Activated naive CD4-positive, alpha-beta T cell treated with anti-CD3 and anti-CD28 coated beads, Interleukin-2, amount 50 U/mL, for 24 hours (primary cell): ENCODE measurements at regions not wholly inside any gene's neighbourhood (a gene's known extent, or its start where the extent isn't known, plus 50 kb on each side); places are given as distances from the start of the nearest gene placed in this dataset.

Source experiments
- H3K27ac Mint-ChIP-seq: one replicate; pipeline ENCODE4 v1.8.0; 2021; ENCODE audit warnings: mild to moderate bottlenecking, mixed read lengths
- H3K27me3 Mint-ChIP-seq: one replicate; pipeline ENCODE4 v1.8.0; 2021; ENCODE audit warnings: mixed read lengths
- H3K36me3 Mint-ChIP-seq: one replicate; pipeline ENCODE4 v1.8.0; 2021; ENCODE audit warnings: mixed read lengths
- H3K4me1 Mint-ChIP-seq: one replicate; pipeline ENCODE4 v1.8.0; 2021; ENCODE audit warnings: mixed read lengths
- H3K4me3 Mint-ChIP-seq: one replicate; pipeline ENCODE4 v1.8.0; 2021; ENCODE audit warnings: mild to moderate bottlenecking, mixed read lengths
- H3K9me3 Mint-ChIP-seq: one replicate; pipeline ENCODE4 v1.8.0; 2021; ENCODE audit warnings: mixed read lengths

DNA sequence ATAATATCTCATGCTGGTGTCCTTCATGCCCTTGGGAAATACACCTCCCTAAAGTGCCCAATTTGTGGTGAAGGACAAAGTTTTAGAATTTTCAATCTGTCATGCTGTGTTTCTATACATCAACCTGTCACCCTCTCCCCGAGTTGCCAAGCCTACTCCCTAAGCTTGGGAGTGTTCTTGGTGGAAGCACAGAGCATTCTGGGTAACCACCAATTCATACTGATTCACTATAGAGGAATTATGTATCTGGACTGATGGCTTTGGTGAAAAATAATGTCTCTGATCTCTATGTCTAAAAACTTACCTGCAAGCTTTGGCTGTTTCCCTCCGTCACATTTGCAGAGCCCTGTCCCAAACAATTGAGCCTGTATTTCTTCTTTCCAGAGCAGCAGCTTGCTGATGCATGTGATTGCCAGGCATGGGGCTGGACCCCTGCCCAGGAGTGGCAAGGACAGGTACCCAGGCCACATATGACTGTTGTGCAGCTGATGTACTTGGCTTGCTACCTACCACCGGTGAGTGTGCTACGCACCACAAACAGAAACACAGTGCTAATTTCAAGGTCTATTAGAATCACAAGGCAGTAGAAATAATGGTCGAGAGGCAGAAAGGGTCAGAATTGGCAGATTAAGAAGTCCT lies 202.8 kb upstream of the CITED2 start:
- peaks cover 14% of the 10 kb centered on the region for H3K4me1 Mint-ChIP-seq
- peaks cover 1% of the 10 kb centered on the region for H3K27me3 Mint-ChIP-seq
- no peaks in the 10 kb centered on the region for H3K36me3 Mint-ChIP-seq

DNA sequence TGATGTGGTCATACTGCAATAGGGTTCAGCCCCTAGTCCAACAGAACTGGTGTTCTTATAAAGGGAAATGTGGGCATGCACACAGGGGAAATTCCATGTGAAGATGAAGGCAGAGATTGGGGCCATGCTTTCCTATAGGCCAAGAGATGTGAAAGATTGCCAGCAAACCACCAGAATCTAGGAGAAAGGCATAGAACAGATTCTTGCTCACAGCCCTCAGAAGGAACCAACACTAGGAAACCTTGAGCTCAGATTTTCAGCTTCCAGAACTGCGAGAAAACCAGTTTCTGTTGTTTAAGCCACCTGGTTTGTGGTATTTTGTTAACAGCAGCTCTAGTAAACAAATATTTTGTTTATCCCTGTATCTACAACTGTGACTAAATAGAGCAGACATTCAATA lies 197.6 kb upstream of the CITED2 start:
- Mint-ChIP-seq H3K27ac (no peak overlapping the region), H3K4me3 (no peak overlapping the region), H3K4me1 (no peaks in the 10 kb centered on the region), H3K9me3 (no peaks in the 10 kb centered on the region), H3K36me3 (no peaks in the 10 kb centered on the region), H3K27me3 (no peaks in the 10 kb centered on the region)

More for the DNA sequence above, 202.8 kb upstream of the CITED2 start:
- no peak overlapping the region for H3K4me3 Mint-ChIP-seq
- no peaks in the 10 kb centered on the region for H3K9me3 Mint-ChIP-seq
- H3K27ac Mint-ChIP-seq: no peak overlapping the region

DNA sequence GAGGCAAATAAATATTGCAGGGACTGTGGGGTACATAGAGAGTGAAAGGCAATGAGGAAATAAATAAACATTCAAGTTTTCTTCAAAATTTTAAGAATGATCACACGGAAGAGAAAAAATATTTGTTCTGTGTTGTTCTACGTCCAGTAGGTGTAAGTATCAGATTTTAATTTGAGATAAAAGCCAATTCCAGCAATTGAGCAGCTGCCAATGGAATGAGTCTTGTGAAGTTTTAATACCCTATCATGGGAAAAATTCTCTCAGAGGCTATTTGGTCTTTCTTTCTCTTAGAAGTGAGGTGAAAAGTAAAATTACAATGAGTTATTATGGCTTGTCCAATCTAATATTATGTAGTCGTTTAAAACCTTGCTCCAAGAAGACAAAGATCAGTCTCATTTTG lies 195.7 kb upstream of the CITED2 start:
- Mint-ChIP-seq H3K9me3 (no peaks in the 10 kb centered on the region), H3K27ac (no peak overlapping the region), H3K27me3 (no peaks in the 10 kb centered on the region), H3K4me1 (no peaks in the 10 kb centered on the region), H3K4me3 (no peak overlapping the region), H3K36me3 (no peaks in the 10 kb centered on the region)

DNA sequence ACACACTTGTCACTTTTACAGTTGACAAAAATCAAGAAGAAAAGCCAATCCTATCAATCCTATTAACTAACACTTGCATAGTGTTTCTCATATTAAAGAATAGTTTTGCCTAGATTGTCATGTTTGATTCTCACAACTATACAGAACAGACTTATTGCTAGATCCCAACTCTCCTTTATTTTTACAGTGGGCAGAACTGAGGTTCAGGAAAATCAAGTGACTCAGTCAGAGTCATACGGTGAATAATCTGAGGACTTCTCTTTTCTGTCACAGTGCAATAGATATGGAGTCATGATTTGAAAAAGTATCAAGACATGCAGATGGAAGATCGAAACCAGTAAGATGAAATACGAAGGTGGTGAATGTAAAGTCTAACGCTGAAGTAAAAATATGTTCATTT lies 195.1 kb upstream of the CITED2 start:
- Mint-ChIP-seq H3K4me3 (no peak overlapping the region), H3K27me3 (no peaks in the 10 kb centered on the region), H3K27ac (no peak overlapping the region), H3K4me1 (no peaks in the 10 kb centered on the region), H3K36me3 (no peaks in the 10 kb centered on the region), H3K9me3 (no peaks in the 10 kb centered on the region)

DNA sequence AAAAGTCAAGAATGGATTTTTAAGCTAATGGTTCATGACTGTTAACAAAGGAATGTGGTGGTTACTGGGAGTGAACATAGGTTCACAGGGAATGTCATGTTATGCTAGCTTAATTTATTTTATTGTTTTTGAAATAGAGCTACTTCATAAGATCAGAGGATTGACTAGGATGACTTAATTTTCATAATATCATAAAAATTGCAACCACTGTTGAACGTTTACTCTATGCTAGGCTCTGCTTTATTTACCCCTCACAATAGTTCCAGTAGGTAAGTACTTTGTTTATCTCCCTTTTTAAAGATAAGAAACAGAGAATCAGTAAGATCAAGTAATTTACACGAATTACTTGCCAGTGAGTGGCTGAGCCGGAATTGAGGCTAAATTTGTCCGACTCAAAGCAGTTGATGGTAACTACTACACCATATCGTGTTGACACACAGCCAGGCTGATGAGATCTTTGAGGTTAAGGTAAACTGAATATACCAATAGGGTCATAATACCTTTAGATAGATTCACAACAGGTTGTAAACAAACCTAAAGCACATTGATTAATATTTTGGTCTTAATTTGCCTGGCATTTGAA lies 194.6 kb upstream of the CITED2 start:
- Mint-ChIP-seq H3K9me3 (no peaks in the 10 kb centered on the region), H3K36me3 (no peaks in the 10 kb centered on the region), H3K4me3 (no peak overlapping the region), H3K27me3 (no peaks in the 10 kb centered on the region), H3K27ac (no peak overlapping the region), H3K4me1 (no peaks in the 10 kb centered on the region)

DNA sequence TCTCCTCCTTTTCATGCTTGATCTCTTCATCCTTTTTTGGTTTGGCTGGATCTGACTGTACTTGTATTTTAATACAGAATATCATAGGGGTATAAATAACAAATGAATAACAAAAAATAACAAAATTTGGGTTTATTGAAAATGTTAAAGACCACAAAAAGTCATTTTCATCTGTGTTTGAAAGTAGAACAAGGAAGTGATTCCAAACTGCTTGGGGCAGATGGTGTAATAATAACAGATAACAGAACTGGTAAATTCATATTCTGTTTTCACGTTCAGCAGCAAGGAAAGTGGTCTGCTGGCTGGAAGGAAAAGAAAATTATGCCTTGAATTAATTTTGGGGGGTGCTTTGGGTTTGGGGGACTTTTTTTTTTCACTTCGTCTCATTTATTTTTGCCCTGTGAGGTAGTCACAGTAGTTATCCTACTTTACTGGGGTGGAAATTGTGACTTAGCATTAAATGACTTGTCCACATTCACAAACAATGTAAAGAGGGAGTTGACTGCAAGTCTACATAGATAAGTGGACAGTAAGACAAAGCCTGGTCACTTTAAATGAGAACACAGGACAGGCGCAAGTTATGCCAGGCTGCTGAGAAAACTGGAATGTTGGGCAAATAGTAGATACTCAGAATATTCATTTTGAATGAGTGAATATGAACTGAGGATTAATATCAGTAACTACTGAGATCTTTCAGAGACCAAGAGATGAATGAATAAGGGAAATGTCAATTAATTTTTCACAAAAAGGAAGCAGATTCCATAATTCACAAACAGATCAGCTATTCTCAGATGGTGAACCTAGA lies 193.9 kb upstream of the CITED2 start:
- Mint-ChIP-seq H3K9me3 (no peaks in the 10 kb centered on the region), H3K36me3 (no peaks in the 10 kb centered on the region), H3K27ac (no peak overlapping the region), H3K4me3 (no peak overlapping the region), H3K4me1 (no peaks in the 10 kb centered on the region), H3K27me3 (no peaks in the 10 kb centered on the region)

DNA sequence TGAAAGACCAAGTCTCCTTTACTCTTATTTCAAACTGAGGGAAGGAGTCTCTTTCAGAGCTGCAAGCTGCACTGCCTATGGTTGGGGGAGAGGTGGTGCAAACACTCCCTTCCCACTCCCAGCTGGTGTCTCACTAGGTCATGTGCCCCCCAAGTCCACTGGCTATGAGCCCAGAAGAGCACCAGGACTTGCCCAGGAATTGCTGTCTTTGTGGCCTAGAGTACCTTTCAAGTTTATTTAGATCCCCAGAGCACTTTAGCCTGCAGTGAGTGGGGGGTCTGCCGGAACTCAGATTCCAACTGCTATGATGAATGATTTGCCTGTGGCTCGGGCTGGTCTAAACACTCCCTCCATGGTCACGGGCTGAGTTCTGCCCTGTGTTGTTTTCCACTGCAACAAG lies 192.6 kb upstream of the CITED2 start:
- H3K27me3 Mint-ChIP-seq: no peaks in the 10 kb centered on the region
- no peaks in the 10 kb centered on the region for H3K36me3 Mint-ChIP-seq
- no peak overlapping the region for H3K27ac Mint-ChIP-seq
- H3K4me3 Mint-ChIP-seq: no peak overlapping the region
- H3K9me3 Mint-ChIP-seq: no peaks in the 10 kb centered on the region
- no peaks in the 10 kb centered on the region for H3K4me1 Mint-ChIP-seq

DNA sequence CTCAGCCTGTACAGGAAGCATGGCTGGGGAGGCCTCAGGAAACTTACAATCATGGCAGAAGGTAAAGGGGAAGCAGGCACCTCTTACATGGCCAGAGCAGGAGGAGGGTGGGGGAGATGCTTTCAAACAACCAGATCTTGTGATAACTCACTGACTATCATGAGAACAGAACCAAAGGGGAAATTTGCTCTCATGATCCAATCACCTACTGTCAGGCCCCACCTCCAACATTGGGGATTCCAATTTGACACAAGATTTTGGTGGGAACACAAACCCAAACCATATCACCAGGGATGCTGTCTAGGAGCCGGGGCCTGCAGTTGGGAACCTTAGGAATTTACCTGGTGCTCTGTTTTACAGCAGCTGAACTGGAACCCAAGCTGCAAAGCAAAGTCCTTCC lies 191.1 kb upstream of the CITED2 start:
- Mint-ChIP-seq H3K4me3 (no peak overlapping the region), H3K9me3 (no peaks in the 10 kb centered on the region), H3K27me3 (no peaks in the 10 kb centered on the region), H3K36me3 (no peaks in the 10 kb centered on the region), H3K4me1 (no peaks in the 10 kb centered on the region), H3K27ac (no peak overlapping the region)

DNA sequence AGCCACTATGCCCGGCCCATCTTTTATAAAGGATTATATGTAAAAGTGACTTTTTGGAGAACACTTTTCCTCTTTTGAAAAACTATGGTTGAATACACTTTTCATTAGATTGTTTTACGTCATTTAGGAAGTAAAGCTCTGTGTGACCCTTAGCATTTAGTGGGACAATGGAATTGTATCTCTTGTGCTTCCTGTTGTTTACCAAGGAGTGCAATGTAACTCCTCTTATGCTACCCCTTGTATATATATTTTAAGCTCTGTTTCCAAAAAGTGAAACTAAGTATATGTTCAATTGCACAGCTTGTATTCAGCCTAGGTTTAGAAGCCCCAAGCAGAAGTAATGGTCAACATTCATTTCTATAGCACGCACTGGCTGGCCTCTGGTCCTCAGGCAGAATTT lies 183.1 kb upstream of the CITED2 start:
- Mint-ChIP-seq H3K9me3 (no peaks in the 10 kb centered on the region), H3K36me3 (no peaks in the 10 kb centered on the region), H3K4me3 (no peak overlapping the region), H3K27me3 (no peaks in the 10 kb centered on the region), H3K27ac (no peak overlapping the region), H3K4me1 (no peaks in the 10 kb centered on the region)

DNA sequence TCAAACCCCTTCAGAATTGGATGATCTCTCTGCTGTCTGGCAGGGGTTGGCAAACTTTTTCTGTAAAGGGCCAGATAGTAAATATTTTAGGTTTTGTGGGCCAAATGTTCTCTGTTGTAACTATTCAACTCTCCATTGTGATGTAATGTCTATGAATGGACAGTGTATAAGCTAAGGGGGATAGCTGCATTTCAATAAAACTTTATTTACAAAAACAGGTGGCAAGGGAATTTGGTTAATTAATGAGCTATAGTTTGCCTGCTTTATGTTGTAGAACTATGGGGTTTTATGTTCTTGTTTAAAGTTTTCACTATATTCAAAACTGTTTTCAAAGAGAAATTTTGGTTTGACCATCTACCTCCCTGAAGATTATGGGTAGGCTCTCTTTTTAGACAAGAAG lies 182.1 kb upstream of the CITED2 start:
- Mint-ChIP-seq H3K4me1 (no peaks in the 10 kb centered on the region), H3K27ac (no peak overlapping the region), H3K4me3 (no peak overlapping the region), H3K36me3 (no peaks in the 10 kb centered on the region), H3K9me3 (no peaks in the 10 kb centered on the region), H3K27me3 (no peaks in the 10 kb centered on the region)

DNA sequence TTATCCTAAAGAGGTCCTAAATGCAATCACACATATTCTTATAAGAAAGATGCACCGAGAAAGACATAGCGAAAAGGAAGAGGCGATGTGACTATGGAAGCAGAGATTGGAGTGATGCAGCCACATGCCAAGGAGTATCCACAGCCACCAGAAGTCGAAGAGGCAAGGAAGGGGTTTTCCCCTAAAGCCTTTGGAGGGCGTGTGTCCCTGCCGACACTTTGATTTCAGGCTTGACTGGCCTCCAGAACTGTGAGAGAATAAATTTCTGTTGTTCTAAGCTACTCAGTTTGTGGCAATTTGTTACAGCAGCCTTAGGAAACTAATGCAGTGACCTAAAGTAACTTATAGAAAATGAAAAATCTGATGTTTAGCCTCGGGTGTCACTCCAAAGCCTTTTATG lies 179.5 kb upstream of the CITED2 start:
- no peak overlapping the region for H3K27ac Mint-ChIP-seq
- H3K4me1 Mint-ChIP-seq: no peaks in the 10 kb centered on the region
- H3K4me3 Mint-ChIP-seq: no peak overlapping the region
- H3K27me3 Mint-ChIP-seq: no peaks in the 10 kb centered on the region
- no peaks in the 10 kb centered on the region for H3K9me3 Mint-ChIP-seq
- no peaks in the 10 kb centered on the region for H3K36me3 Mint-ChIP-seq

DNA sequence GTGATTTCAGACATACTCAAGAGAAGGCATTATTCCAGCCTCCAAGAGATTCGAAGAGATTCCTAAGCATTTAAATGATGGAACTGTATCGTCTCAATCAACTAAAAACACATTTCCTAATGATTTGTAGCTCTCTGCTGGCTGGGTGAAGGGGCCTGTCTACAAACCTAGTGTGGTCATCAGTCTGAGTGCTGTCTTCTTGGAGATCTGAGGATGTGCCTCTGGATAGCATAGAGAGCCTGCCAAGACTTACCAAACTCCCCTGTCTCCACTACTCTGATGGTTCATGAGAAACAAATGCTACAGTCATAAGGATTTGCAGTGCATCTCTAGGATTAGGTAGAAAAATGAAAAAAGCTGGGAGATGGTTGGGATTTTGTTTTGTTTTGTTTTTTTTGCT lies 176.9 kb upstream of the CITED2 start:
- Mint-ChIP-seq H3K9me3 (no peaks in the 10 kb centered on the region), H3K4me1 (no peaks in the 10 kb centered on the region)

DNA sequence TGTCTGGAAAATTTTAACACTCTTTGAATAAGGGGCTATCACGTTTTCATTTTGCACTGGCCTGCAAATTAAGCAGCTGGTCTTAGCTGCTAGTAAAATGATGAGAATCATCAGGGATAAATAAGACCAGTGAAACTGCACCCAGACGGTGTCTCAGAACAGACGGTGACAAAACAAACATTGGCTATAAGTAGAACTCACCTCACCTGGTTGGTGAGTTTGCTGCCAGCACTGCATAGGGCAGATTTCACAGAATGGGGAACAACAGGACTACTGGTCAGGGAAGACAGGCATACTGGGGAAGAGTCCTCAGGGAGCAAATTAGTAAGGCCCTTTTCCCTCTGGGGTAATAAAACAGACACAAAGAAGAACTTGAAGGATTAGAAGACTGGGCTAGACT lies 175.9 kb upstream of the CITED2 start:
- no peak overlapping the region for H3K27ac Mint-ChIP-seq
- no peaks in the 10 kb centered on the region for H3K27me3 Mint-ChIP-seq
- no peak overlapping the region for H3K4me3 Mint-ChIP-seq
- no peaks in the 10 kb centered on the region for H3K4me1 Mint-ChIP-seq
- H3K9me3 Mint-ChIP-seq: no peaks in the 10 kb centered on the region
- no peaks in the 10 kb centered on the region for H3K36me3 Mint-ChIP-seq

More for the DNA sequence above, 176.9 kb upstream of the CITED2 start:
- no peak overlapping the region for H3K4me3 Mint-ChIP-seq
- no peak overlapping the region for H3K27ac Mint-ChIP-seq
- H3K27me3 Mint-ChIP-seq: no peaks in the 10 kb centered on the region
- H3K36me3 Mint-ChIP-seq: no peaks in the 10 kb centered on the region

DNA sequence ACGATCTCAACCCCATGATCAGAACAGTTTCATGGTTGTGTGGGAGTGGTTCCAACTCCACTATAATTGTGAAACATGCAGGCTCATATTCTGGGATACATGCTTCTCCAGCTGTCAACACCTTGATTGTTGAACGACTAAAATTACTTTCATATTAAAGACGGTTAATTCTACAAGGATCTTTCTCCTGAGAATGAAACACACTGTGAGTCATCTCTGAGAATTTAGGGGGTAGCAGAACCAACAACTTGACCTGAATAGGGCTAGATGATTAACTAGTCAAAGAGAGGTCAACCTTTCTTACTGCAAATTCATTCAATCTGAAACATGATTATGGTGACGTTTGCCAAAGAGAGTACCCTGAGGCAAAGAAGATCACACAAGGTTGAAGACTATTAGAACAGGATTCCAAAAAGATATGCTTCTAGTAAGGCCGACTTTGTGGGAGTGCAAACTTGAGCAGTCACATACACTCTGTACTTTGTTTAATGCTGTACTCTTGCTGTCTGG lies 175.2 kb upstream of the CITED2 start:
- Mint-ChIP-seq H3K36me3 (no peaks in the 10 kb centered on the region), H3K9me3 (no peaks in the 10 kb centered on the region), H3K4me1 (no peaks in the 10 kb centered on the region), H3K27me3 (no peaks in the 10 kb centered on the region), H3K4me3 (no peak overlapping the region), H3K27ac (no peak overlapping the region)

DNA sequence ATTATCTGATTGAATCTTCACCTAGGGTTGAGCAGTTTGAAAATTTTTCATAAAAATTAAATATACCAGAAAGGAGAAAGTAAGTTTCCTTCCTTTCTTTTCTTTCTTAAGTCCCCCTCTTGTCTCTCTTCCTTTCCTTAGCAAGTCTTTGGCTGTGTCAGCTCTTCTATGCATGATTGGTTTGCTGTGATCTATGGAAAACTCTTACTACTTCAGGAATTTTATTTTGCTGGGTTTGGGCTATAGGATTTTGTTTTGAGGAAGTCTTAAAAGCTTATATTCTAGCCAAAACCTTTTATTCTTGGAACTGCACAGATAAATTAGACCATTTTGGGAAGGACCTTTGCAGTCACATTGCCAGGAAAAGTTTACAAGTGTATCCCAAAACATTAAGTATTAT lies 173.4 kb upstream of the CITED2 start:
- Mint-ChIP-seq H3K36me3 (no peaks in the 10 kb centered on the region), H3K4me1 (no peaks in the 10 kb centered on the region), H3K27me3 (no peaks in the 10 kb centered on the region), H3K4me3 (no peak overlapping the region), H3K9me3 (no peaks in the 10 kb centered on the region), H3K27ac (no peak overlapping the region)

DNA sequence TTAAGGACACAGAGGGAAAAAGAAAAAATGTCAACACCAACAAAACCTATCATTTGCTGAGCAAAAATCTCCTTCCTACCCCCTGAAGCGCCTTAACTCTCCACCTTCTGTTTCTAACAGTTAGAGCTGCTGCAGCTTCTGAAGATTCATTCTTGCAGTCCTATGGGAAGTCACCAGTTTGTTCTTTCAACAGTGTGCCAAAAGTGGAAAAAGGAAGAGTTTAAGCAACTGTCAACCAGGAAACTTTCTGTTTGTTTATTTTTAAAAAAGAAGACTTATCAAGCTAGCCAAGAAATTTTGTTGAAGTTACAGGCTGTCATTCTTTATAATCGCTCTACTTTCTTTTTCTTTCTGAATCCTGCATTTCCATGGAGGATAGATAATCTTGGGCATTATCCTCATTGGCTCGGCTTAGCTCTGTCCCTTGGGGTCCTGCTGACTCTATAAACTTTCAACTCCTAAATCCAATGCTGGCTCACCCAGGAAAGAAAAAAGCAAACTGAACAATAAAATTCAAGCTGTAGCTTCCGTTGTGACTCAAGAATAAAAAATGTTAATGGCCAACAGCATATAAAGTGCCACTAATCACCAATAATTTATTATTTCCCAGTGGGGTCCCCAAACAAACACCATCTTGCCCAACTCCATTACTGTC lies 172.8 kb upstream of the CITED2 start:
- H3K4me3 Mint-ChIP-seq: no peak overlapping the region
- H3K36me3 Mint-ChIP-seq: no peaks in the 10 kb centered on the region
- no peaks in the 10 kb centered on the region for H3K9me3 Mint-ChIP-seq
- H3K27me3 Mint-ChIP-seq: no peaks in the 10 kb centered on the region
- H3K4me1 Mint-ChIP-seq: no peaks in the 10 kb centered on the region
- H3K27ac Mint-ChIP-seq: no peak overlapping the region
